ENCODE measurements at regions not wholly inside any gene's neighbourhood (a gene's known extent, or its start where the extent isn't known, plus 50 kb on each side); places are given as distances from the start of the nearest gene placed in this dataset.
"Not testable (repeated sequence)": the region's sequence is repeated elsewhere in the genome, so short reads cannot be mapped to it uniquely, and the experiment has no call there.

GRCh38 chr20:43331906-43332305 is 125.8 kb upstream of the SRSF6 start:
- TF ChIP-seq, protein P1, sequence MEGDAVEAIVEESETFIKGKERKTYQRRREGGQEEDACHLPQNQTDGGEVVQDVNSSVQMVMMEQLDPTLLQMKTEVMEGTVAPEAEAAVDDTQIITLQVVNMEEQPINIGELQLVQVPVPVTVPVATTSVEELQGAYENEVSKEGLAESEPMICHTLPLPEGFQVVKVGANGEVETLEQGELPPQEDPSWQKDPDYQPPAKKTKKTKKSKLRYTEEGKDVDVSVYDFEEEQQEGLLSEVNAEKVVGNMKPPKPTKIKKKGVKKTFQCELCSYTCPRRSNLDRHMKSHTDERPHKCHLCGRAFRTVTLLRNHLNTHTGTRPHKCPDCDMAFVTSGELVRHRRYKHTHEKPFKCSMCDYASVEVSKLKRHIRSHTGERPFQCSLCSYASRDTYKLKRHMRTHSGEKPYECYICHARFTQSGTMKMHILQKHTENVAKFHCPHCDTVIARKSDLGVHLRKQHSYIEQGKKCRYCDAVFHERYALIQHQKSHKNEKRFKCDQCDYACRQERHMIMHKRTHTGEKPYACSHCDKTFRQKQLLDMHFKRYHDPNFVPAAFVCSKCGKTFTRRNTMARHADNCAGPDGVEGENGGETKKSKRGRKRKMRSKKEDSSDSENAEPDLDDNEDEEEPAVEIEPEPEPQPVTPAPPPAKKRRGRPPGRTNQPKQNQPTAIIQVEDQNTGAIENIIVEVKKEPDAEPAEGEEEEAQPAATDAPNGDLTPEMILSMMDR (IDR thresholded peaks at IDR 0.05; ENCODE audit: insufficient read depth, low read length), result no peak
- peak; percentile 8 for DNase-seq (ENCODE audit: low read depth)
- H3K4me3 ChIP-seq (ENCODE audit: low read depth, low read length), result no peak overlapping the region

GRCh38 chr20:43328697-43329096 is 129.0 kb upstream of the SRSF6 start:
- TF ChIP-seq, protein P1 (IDR thresholded peaks at IDR 0.05; ENCODE audit: insufficient read depth, low read length), result no peak
- no peak overlapping the region for H3K4me3 ChIP-seq (ENCODE audit: low read depth, low read length)
- DNase-seq (ENCODE audit: low read depth), result no peak

DNA sequence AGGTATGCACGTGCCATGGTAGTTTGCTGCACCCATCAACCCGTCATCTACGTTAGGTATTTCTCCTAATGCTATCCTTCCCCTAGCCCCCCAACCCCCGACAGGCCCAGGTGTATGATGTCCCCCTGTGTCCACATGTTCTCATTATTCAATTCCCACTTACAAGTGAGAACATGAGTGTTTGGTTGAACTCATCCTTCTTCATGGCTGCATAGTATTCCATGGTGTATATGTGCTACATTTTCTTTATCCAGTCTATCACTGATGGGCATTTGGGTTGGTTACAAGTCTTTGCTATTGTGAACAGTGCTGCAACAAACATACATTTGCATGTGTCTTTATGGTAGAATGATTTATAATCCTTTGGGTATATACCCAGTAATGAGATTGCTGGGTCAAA is 130.5 kb upstream of the SRSF6 start:
- not testable (repeated sequence) for H3K4me3 ChIP-seq (ENCODE audit: low read depth, low read length)

GRCh38 chr20:43325926-43326325 is 131.8 kb upstream of the SRSF6 start:
- TF ChIP-seq, protein P1 (IDR thresholded peaks at IDR 0.05; ENCODE audit: insufficient read depth, low read length), result no peak
- DNase-seq (ENCODE audit: low read depth), result no peak
- H3K4me3 ChIP-seq (ENCODE audit: low read depth, low read length), result no peak overlapping the region

More for the DNA sequence above, 130.5 kb upstream of the SRSF6 start:
- not testable (repeated sequence) for DNase-seq (ENCODE audit: low read depth)

GRCh38 chr20:43323592-43323991 is 133.9 kb upstream of the PTPRT start:
- no peak overlapping the region for H3K4me3 ChIP-seq (ENCODE audit: low read depth, low read length)
- no peak for DNase-seq (ENCODE audit: low read depth)
- TF ChIP-seq, protein P1 (IDR thresholded peaks at IDR 0.05; ENCODE audit: insufficient read depth, low read length), result no peak

- DNase-seq (ENCODE audit: low read depth), result peak; percentile 17
- H3K4me3 ChIP-seq (ENCODE audit: low read depth, low read length), result no peak overlapping the region
- TF ChIP-seq, protein P1 (IDR thresholded peaks at IDR 0.05; ENCODE audit: insufficient read depth, low read length), result no peak
Measured at GRCh38 chr20:43322851-43323250, 133.1 kb upstream of the PTPRT start.

DNA sequence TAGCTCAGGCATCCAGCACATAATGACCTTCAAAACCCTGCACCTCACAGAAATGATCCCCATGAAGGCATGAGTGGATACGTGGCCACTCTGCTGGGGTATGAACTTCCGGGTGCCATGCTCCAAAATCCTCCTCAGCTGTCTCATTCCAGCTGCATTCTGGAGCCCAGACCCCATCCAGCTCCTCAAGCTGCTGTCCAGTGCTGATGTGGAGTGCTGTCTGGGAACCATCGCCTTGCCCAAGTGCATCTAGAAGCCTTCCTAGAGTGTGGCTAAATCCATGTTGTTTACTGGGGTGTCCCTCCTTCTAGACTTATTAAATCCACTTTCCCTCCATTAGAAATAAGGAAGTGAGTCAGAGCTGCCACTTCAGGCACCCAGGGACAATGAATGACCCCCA is 130.8 kb upstream of the PTPRT start:
- DNase-seq (ENCODE audit: low read depth), result no peak
- H3K4me3 ChIP-seq (ENCODE audit: low read depth, low read length), result no peak overlapping the region
- TF ChIP-seq, protein P1 (IDR thresholded peaks at IDR 0.05; ENCODE audit: insufficient read depth, low read length), result no peak
